Hematopoietic multipotent progenitor cell (in vitro differentiated cells): ENCODE measurements at regions not wholly inside any gene's neighbourhood (a gene's known extent, or its start where the extent isn't known, plus 50 kb on each side); places are given as distances from the start of the nearest gene placed in this dataset.

Source experiments
- DNase-seq, 3 donors: peaks; one replicate each; pipeline ENCODE4 v3.0.0-alpha.2; 2011 to 2015; ENCODE audit warnings: low read depth in 2 of 3, low spot score in 2 of 3

DNA sequence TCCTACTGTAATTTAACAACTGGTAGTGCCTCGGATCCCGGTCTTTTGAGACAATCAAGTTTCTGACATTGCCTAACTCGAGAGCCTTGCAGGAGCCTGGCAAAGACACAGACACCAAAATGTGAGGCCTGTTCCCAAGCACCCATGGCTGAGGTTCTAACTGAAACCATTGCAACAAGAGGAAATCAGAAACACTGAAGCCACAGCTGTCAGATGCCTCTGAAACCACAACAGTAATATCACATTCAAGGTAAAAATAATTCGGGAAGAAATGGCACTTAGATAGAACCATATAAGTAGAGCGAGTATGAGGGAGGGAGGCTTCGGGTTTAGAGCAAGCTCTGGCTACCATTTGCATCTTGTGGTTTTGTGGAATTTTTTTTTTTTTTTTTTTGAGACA, 285.9 kb downstream of the FBXO15 start:
- no peak for DNase-seq

DNA sequence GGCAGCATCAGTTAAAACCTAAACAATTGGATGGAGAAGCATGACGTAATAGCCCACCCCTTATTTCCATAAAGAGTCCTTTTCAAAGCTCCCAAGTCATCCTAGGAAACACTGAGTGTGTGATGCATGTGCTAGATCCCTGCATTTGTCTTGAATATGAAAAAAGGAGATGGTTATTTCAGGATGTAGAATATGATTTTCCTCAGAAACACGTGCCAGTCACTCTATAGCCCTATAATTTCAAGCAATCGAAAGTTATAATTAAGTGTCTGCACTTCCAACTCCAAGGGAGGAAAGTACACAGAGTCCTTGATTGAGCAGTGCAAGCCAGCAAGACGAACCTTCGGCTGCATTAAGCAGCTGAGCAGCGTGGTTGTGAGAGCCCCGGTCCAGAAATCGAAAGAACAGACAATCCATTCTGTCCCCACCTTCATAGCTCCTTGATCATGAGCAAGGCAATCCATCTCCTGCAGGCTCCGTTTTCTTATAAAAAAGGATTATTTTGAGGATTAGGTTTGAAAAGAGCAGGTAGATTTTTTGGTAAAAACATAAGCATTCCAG, 287.7 kb downstream of the FBXO15 start:
- DNase-seq: no peak

DNA sequence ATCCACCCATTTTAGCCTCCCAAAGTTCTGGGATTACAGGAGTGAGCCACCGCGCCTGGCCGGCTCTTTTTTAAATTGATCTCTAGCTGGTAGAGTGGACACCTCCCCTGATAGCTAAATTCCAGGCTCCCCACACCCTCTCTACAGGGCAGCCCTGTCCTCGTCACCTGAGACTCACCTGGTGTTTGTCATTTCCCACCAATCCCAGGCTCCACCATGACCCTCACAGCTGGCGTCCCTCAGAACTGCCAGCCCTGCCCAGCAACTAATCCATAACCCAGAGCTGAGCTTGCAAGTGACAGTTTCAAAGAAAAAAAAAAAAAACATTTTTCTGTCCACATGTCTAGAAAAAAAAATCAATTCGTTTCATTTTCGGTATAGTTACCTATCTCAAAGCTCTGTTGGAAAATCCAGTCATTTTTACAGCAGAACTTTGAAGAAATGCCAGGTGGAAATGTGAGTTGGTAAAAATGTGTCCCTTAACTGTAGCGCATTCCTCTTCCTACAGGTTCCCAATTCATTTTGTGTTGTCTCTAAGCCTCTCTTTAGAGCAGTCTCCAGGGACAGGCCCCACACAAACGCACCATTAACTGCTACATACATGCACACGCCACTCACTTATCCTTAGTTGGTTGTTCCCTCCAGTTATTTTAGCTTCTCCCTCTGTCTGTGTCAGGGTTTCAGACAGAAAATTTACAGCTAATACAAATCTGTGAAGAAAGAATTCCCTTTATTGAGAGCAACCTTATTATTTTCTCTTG, 294.7 kb downstream of the FBXO15 start:
- DNase-seq: no peak

DNA sequence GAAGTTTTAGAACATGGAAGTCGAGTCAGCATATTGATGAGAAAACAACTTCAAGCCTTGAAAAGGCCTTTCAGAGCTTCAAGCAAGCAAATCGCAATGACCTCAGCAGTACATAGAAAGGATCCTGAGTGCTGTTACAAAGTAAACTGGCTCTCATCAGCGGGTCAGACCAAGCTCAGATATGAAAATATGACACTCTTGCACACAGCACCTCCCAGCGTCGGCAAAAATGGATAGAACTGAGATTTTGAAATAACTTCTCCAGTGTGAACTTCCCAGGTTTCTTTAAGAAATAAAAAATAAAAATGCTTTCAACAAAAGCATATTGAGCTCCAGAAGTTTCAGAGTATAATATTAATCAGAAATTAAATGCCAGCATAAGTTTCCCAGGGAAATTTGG, 296.9 kb downstream of the FBXO15 start:
- no peak for DNase-seq

DNA sequence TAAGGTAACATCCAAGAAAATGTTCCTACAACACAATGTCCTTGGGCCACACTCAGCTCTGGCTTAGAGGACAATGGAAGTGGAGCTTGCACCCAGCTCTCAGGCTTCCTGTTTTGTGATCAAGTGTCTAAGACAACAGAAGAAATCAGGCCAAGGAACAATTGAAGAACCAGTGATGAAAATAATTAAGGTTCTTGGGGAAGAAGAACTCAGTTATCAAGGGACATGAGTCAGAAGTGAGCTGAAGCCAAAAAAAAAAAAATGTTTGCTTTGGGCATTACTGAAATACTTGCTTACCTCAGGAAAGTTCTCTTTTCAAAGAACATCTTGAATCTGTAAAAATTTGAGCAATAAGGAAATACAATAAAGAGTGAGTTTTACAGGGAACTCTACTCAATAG, 299.0 kb downstream of the FBXO15 start:
- no peak for DNase-seq

DNA sequence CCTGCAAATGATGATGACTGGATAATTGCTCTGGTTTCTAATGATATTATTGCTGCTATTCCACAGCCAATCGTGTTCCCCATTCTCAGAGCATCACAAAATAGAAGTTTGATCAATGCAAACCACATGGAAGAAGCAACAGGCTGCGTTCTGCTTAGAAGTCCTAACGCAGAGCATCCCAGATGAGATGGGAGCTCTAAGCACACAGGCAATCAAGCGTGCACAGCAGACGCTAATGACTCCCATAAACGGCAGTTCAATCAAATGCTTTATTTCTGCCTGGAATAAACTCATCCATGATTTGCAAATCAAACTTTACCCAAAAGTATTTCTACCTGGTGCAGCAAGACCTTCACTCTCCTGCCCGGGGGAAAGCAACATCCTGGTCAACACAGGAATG, 304.2 kb downstream of the FBXO15 start:
- no peak for DNase-seq

DNA sequence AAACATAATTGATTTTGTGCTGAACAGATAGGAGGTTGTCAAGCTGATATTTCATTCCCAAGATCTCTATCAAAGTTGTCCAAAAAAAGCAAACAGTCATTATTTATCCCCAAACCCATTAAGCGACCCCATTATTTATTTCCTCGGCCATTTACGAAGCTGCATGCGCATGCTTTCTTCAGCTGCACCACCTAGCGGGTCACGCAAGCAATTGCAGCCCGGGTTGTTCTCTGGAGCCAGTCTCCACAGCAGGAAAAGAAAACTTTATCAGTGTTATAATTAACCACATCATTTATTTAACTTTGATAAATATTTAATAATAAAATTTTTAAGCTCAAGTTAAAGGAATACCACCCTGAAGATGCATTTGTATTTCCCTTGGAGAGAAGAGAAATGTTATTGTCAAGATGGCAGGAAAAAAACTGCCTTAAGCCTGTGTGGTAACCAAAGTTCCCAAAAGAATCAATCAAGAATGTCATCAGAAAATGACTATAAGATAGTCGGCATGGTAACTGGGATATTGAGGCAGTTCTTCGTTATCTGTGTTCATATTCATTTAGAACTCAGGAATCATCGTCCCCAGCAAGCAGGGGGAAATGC, 304.7 kb downstream of the FBXO15 start:
- DNase-seq: peak; percentile 1 to 62 (median 41)

DNA sequence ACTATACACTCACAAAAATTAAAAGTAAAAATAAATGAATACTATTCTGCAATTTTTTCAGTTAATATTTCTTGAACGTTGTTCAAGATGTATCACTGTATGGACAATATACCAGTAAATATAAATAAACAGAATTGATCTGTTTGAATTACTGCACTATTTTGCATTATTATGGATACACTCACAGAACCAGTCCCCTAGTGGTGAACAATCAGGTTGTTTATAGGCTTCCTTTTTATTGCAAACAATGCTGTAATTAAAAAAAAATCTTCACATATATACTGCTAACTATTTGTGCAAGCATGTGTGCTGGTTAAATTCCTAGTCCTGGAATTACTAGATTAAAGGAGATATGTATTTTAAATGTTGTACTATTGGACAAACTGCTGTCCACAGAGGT, 306.0 kb downstream of the FBXO15 start:
- no peak for DNase-seq

DNA sequence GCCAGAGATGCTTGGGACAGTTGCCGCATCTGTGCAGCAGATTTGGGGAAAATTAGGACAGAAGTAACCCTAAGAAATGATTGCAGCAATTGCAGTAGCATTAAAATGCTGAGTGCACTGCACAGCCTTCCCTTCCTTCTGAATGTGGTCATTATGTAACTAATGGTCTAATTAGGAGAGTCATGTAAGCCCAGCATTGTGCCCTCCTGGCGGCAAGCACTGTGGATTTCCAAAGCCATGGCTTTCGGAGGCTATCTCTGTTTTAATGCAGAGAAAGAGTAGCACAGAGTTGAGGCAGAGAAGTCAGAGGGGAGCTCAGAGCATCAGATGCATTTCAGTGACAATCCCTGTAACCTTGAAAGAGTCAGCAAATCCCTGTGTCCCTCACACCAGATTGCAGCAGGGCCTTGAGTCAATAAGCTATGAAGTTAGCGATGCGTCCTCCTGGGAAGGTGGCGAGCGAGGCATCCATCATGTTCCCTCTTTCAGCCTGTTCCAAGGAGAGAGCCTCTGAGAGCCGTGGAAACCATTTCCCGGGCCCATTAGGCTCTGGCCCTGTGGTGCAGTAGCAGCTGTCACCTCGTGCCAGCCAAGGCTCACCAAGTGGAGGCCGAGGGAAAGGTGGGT, 307.2 kb downstream of the FBXO15 start:
- DNase-seq: no peak

DNA sequence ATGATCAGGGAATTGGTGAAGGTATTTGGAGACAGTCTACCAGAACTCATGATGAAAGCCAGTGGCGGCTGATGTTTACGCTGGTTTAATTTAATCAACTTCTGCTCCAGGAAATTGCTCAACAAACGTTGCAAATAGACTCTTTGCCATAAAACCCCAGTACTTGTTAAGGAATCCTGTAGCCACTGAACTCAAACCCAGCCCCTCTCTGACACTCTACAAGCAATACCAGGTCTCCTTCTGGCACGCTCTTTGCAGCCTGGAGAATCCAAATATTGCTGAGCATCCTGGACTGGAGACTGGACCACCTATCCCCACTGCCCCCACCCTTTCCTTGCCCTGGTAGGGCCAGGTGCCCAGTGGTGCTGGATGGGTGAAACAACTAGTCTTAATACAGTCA, 308.2 kb downstream of the FBXO15 start:
- no peak for DNase-seq

DNA sequence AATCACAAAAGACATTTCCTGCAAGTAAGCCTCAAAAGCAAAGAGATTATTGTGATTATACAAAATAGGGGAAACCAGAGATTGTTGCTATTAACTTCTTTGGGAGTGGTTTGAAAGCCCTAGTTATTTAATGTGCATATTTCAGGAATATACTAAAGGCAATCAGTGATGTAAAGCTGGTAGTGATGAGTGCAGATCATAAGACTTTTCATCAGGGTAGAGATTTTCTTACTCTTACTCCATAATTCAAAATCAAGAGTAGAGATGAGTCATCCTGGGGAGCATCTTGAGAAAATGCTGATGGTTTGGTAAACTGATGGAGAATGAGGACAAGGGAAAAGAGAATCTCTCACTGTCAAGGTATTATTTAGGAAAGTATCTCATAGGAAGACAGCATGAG, 309.5 kb downstream of the FBXO15 start:
- DNase-seq: no peak

DNA sequence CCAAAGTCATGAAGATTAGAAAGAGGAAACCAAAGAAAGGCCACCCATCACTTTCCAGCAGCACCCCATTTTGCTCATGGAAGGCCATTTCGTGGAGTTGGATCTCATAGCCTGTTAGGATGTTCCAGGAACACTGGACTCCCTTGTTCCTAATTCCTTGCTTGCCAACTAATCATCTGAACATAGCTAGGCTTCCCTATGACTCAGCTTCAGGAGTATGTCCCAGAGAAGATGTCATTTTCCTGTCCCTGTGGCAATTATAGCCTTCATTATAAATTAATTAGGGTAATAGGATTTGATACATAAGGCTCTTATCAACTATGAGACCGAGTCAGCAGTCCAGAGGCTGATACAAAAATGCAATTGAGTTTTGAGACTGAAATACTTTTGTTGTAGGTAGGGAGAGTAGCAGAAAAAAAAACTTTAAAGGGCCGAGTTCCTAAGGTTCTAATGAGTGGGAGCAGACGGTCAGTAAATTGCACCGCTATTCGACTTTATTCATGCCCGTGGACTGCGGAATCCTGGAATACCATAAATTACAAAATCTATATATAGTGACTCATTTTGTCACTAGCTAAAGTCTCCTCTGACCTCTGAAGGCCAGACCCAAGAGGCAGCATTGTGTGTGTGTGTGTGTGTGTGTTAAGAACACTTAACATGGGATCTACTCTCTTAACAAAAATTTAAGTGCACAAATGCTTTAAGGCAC, 311.8 kb downstream of the FBXO15 start:
- no peak for DNase-seq

DNA sequence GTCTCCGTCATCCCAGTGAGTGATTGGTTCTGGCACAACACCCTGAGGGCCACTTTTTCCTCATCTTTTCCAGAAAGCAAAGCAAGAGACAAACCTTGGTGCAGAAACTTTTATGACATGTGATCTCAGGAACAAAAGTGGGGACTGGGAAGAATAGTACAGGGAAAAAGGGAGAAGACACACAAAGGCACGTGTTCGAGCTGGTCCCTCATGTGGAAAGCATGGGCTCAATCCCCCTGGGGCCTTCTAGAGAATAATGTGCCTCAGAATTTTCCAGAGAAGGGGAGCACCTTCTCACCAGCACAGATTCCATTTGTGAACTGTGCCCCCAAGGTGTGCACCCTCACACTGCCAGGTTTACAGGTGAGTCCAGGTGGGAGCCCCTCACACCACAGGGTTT, 312.6 kb downstream of the FBXO15 start:
- DNase-seq: no peak

DNA sequence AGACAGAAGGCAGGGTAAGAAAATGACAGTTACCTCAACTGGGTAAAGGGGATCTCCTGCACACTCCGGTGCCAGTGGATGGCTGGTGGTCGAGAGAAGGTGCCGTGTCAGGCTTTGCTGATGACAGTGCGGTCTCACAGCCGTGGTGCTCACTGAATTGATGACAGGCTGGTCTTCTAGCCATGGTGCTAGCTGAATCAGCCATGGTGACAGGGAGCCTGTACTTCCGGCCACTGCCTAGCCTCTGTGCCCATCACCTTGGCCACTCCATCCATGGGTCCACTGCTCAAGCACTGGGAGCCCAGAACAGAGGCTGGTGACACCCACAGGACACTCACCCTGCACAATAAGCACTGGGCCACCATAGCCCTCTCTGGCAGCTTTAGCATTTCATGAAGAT, 315.9 kb downstream of the FBXO15 start:
- DNase-seq: no peak

DNA sequence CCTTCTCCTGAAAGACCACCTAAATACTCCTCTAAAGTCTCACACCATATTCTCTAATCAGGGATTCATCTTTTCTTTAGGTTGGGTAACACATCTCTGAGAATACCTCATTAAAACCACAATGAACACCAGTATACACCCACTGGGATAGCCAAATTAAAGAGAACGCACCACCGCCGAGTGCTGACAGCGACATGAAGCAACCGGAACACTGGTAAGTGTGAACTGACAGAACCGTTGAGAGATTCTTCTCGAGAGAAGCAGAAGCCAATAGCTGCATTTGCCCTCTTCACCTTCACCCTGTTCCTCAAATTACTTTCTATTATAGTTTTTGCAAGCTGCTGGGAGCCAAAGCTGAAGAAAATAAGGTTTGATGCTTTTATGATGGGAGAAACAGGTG, 318.5 kb downstream of the FBXO15 start:
- no peak for DNase-seq

DNA sequence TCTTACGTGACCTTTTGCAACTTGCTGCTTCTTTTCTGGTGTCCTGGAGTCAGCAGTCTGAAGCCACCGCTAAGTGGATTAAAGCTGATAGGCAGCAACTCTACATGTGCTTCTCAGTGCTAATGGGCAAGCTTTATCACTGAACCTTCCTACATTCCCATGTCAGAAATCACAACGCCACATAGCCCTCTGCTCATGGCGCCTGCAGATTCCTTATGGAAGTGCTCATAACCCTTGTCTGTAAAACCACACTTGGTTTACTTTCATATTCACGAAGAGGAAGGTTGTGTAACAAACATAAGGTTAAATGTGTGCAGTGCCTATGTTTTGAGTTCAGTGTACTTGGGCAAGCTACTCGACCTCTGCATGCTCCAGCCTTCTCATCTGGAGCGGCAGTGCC, 319.8 kb downstream of the FBXO15 start:
- DNase-seq: no peak

DNA sequence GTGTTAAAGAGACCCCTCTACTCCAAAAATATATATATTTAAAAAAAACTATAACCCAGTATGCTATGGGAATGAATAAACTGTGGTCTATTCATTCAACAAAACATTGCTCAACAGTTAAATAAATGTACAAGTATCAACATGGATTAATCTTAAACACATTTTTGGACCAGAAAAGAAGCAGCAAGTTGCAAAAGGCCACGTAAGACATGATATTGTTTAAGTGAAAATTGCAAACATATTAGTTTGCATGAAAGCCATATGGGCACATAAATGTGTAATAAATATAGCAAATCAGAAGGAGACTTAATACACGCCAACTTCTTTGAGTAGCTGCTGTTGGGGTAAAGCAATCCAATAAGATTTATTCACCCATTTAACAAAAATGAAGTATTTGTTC, 321.5 kb downstream of the FBXO15 start:
- no peak for DNase-seq

DNA sequence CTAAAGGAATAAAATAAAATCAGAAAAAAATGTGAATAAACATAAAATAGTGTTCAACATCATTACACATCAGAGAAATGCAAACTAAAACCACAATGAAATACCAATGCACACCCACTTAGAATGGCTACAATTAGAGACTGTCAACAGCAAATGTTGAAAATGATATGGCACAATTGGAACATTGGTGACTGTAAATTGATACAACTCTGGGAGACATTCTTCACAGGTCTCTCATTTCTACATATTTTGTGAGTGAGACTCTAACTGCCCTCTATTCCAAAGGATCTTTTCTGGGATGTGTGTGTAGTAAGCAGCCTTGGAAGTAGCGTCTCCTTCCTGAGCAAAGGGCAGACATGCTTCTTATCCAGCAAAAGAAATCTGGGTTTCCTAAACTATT, 323.0 kb downstream of the FBXO15 start:
- DNase-seq: no peak

DNA sequence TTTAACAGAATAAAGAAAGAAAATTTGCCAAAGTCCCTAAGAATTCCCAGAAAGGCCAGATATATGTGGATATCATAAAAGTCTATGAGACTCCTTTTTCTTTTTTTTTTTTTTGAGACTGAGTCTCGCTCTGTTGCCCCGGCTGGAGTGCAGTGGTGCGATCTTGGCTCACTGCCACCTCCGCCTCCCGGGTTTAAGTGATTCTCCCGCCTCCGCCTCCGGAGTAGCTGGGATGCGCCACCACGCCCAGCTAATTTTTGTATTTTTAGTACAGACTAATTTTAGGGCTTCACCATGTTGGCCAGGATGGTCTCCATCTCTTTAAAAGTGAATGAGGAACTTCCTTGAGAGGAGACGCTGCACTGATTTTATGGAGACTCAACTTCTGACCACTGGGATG, 335.2 kb downstream of the FBXO15 start:
- no peak for DNase-seq

DNA sequence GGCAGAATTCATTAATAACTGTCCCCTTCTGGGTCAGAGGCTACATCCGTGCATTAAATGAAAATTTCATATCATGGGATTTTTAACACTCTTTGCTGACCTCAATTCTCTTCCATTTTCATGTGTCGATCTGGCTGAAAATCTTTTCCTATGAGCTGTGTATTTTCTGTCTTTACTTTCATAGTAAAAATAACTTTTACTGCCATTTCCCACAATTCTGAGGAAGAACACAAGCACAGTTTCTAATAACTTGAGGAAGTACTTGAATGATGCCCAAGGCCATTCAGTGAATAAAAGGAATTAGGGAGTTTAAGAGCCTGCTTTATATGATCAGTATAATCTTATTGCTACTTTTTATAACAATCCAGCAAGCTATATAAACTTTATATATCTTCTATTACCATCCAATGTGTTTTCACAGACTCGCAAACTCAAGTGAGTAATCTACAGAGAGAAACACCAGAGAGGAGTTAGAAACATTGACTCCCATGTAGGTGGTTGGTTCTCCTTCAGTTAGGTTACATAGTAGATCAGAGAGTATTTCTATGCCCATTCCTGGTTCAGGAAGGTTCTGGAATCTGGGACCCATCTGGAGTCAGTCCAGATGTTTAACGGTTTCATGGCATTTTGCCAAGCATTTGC, 340.0 kb downstream of the FBXO15 start:
- DNase-seq: no peak

DNA sequence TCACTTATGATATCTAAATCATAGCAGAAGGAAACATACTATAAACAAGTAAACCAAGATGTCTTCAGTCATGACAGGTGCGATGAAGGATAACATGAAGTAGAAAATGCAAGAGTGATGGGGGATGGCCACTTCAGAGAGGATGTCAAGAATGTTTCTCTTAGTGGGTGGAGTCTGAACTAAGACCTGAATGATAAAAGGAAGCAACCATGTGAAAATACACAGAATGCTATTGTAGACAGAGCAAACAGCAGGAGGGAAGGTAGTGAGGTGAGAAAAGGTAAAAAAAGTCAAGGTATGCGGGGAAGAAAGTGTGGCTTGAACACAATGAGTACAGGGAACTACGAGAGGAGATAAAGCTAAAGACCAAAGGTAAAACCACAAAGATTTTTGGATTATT, 341.6 kb downstream of the FBXO15 start:
- no peak for DNase-seq
